ENCODE measurements at regions not wholly inside any gene's neighbourhood (a gene's known extent, or its start where the extent isn't known, plus 50 kb on each side); places are given as distances from the start of the nearest gene placed in this dataset.

DNA sequence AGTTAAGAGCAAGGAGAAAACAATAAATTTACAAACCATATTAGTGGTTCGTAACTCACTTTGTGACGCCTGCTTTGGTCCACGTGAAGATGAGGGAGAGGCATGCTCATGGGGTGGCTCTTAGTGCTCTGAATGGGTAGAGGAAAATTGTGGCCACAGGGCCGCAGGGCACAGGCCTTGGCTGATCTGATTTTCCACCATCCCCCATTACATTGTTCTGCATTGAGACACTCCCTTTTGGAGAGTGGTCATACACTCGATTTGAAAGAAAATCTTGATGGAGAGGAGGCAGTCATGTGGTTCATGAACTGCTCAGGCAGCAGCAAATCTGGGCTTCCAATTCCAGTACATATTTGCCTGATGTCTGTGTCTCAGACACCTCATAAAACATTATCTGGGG, 815.2 kb downstream of the UQCRFS1 start:
- TF ChIP-seq EP300 (IDR thresholded peaks at IDR 0.05) (no peak), CTCF (IDR thresholded peaks at IDR 0.05) (no peak), POLR2A (IDR thresholded peaks at IDR 0.05) (no peak), POLR2AphosphoS5 (IDR thresholded peaks at IDR 0.05) (no peak)

All from sigmoid colon (tissue), 4 donors.